Urothelium cell line (cell line): ENCODE measurements at regions not wholly inside any gene's neighbourhood (a gene's known extent, or its start where the extent isn't known, plus 50 kb on each side); places are given as distances from the start of the nearest gene placed in this dataset.

Experiments
- DNase-seq: peaks from one replicate; pipeline ENCODE4 v3.0.0; 2011; ENCODE audit warnings: low spot score, mixed read lengths
- FAIRE-seq: peaks from 2 replicates; lab custom pipeline; 2011; peaks lifted over from hg19 to GRCh38; lab: Jason Lieb, UNC

- FAIRE-seq: no peak
- no peak for DNase-seq
Observed at GRCh38 chr13:26942184-26942583, 181.6 kb upstream of the GPR12 start.

- DNase-seq (no peak), FAIRE-seq (no peak)
Observed at GRCh38 chr13:26941345-26942174, 181.0 kb upstream of the GPR12 start.

GRCh38 chr13:26934096-26934495 is 173.5 kb upstream of the GPR12 start:
- FAIRE-seq (no peak), DNase-seq (no peak)

- no peak for FAIRE-seq
Observed at GRCh38 chr13:26932465-26932864, 171.9 kb upstream of the GPR12 start.

GRCh38 chr13:26929971-26930730 is 169.6 kb upstream of the GPR12 start:
- peak; percentile 73 for DNase-seq
- no peak for FAIRE-seq

More at GRCh38 chr13:26932465-26932864, 171.9 kb upstream of the GPR12 start:
- DNase-seq: no peak

GRCh38 chr13:26927511-26927910 is 166.9 kb upstream of the GPR12 start:
- FAIRE-seq (no peak), DNase-seq (no peak)

GRCh38 chr13:26926371-26926770 is 165.8 kb upstream of the GPR12 start:
- FAIRE-seq (no peak), DNase-seq (no peak)

GRCh38 chr13:26923824-26924605 is 163.4 kb upstream of the GPR12 start:
- DNase-seq: peak; percentile 13
- FAIRE-seq: no peak

- no peak for FAIRE-seq
- no peak for DNase-seq
Observed at GRCh38 chr13:26921918-26922317, 161.3 kb upstream of the GPR12 start.

- no peak for DNase-seq
- no peak for FAIRE-seq
Observed at GRCh38 chr13:26920614-26921355, 160.2 kb upstream of the GPR12 start.

- DNase-seq: no peak
- FAIRE-seq: no peak
Observed at GRCh38 chr13:26919732-26920131, 159.1 kb upstream of the GPR12 start.

- peak; percentile 13 for DNase-seq
- FAIRE-seq: no peak
Observed at GRCh38 chr13:26919311-26919710, 158.7 kb upstream of the GPR12 start.

- DNase-seq: peak; percentile 58
- no peak for FAIRE-seq
Observed at GRCh38 chr13:26914624-26915023, 154.0 kb upstream of the GPR12 start.

- DNase-seq: no peak
Observed at GRCh38 chr13:26914148-26914547, 153.6 kb upstream of the GPR12 start.

GRCh38 chr13:26910754-26911465 is 150.3 kb upstream of the GPR12 start:
- no peak for FAIRE-seq
- no peak for DNase-seq

More at GRCh38 chr13:26914148-26914547, 153.6 kb upstream of the GPR12 start:
- FAIRE-seq: no peak

- no peak for FAIRE-seq
- DNase-seq: no peak
Observed at GRCh38 chr13:26909477-26909876, 148.9 kb upstream of the GPR12 start.

GRCh38 chr13:26908126-26908525 is 147.5 kb upstream of the GPR12 start:
- FAIRE-seq: no peak
- no peak for DNase-seq

GRCh38 chr13:26899202-26899601 is 138.6 kb upstream of the GPR12 start:
- DNase-seq (no peak), FAIRE-seq (no peak)

- DNase-seq (no peak), FAIRE-seq (no peak)
Observed at GRCh38 chr13:26897706-26898550, 137.3 kb upstream of the GPR12 start.
